A673 (cell line): ENCODE measurements at regions not wholly inside any gene's neighbourhood (a gene's known extent, or its start where the extent isn't known, plus 50 kb on each side); places are given as distances from the start of the nearest gene placed in this dataset.

ENCODE experiments used
- BruUV-seq: library from RNA; stranded (reverse); fragments of 400-500 nt; replicated peaks from 2 replicates; lab custom pipeline; 2021; lab: Mats Ljungman, UMichigan
- CTCF ChIA-PET: fragments of 300-600 bp; sonication (Branson Sonifier 250); formaldehyde crosslinking; loops from one replicate; lab custom pipeline; 2022; ENCODE audit warnings: antibody characterized with exemption; lab: Charles Lee
- POLR2A ChIA-PET: fragments of 300-600 bp; sonication (Branson Sonifier 250); formaldehyde crosslinking; loops from one replicate; lab custom pipeline; 2022; ENCODE audit warnings: antibody characterized with exemption; ENCODE audit not compliant: low non-redundant PET; lab: Charles Lee
- DNase-seq: peaks from one replicate; pipeline ENCODE4 v3.0.0-alpha.2; 2015; ENCODE audit warnings: low spot score
- H3K27ac ChIP-seq: fragments of 200-600 bp; sonication (generic); 2 replicates; pipeline ENCODE4 v1.5.1; 2016; ENCODE audit warnings: mixed run types, low read depth, mild to moderate bottlenecking, mixed read lengths, antibody characterized with exemption, low read length; ENCODE audit not compliant: poor library complexity, severe bottlenecking
- H3K27me3 ChIP-seq: fragments of 200-600 bp; sonication (generic); replicated peaks from 2 replicates; pipeline ENCODE4 v1.6.1; 2017; ENCODE audit warnings: mixed run types, low read depth, mild to moderate bottlenecking, mixed read lengths, antibody characterized with exemption, low read length; ENCODE audit not compliant: insufficient read depth, poor library complexity
- H3K36me3 ChIP-seq: fragments of 200-600 bp; sonication (generic); 2 replicates; pipeline ENCODE4 v1.6.1; 2016; ENCODE audit warnings: mixed run types, mild to moderate bottlenecking, mixed read lengths, antibody characterized with exemption, low read length; ENCODE audit not compliant: insufficient read depth, poor library complexity, severe bottlenecking
- H3K4me1 ChIP-seq: fragments of 200-600 bp; sonication (generic); 2 replicates; pipeline ENCODE4 v1.6.1; 2017; ENCODE audit warnings: mixed run types, mild to moderate bottlenecking, mixed read lengths, antibody characterized with exemption, low read length; ENCODE audit not compliant: insufficient read depth, poor library complexity, severe bottlenecking
- H3K4me3 ChIP-seq: fragments of 200-600 bp; sonication (generic); 2 replicates; pipeline ENCODE4 v1.5.1; 2016; ENCODE audit warnings: low read depth, mixed run types, mild to moderate bottlenecking, mixed read lengths, low read length; ENCODE audit not compliant: poor library complexity, severe bottlenecking
- H3K9me3 ChIP-seq: fragments of 200-600 bp; sonication (generic); 2 replicates; pipeline ENCODE4 v1.6.1; 2016; ENCODE audit warnings: mixed run types, low read depth, mild to moderate bottlenecking, mixed read lengths, antibody characterized with exemption, low read length; ENCODE audit not compliant: poor library complexity, severe bottlenecking
- EZH2 ChIP-seq: fragments of 200-600 bp; sonication (generic); IDR thresholded peaks from 2 replicates; pipeline ENCODE4 v1.6.1; 2017; ENCODE audit warnings: borderline replicate concordance, low read depth, mild to moderate bottlenecking, mixed read lengths, antibody characterized with exemption, low read length; ENCODE audit not compliant: poor library complexity, severe bottlenecking
- intact Hi-C: fragments of 100-400 bp; cut with micrococcal nuclease; formaldehyde crosslinking; loops from one replicate; pipeline ENCODE4 v1.10.0; 2022; ENCODE audit not compliant: unreplicated experiment
- TF ChIP-seq, protein P1 (sequence below): fragments of 300-800, 200-600 bp; sonication (generic); conservative IDR thresholded peaks from 2 replicates; pipeline ENCODE4 v1.5.1; 2017; ENCODE audit warnings: low read depth, mild to moderate bottlenecking, antibody characterized with exemption, low read length, moderate library complexity, mixed read lengths

DNA sequence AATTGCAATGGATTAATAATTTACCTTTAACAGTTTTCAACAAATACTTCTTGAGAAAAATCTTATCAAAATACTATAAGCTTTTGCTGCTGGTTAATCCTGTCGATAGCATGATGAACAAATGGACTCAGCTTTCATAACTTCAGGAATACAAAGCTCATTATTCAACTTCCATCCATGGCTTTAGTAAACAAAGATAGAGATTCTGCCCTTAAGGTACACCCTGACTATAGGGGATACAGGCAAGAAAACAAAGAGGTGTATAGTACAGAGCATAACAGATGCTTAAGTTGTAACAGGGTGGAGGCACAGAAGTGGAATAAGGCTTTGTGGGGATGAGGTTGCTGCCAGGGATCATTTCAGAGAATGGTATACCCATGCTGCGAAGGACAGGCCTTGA is 57.0 kb upstream of the FOXN2 start:
- H3K36me3 ChIP-seq, result no peaks in the 10 kb centered on the region
- H3K27me3 ChIP-seq, result no peaks in the 10 kb centered on the region
- DNase-seq, result no peak
- intact Hi-C loops, result no loop called here
- no peaks in the 10 kb centered on the region for H3K9me3 ChIP-seq
- TF ChIP-seq, protein P1, sequence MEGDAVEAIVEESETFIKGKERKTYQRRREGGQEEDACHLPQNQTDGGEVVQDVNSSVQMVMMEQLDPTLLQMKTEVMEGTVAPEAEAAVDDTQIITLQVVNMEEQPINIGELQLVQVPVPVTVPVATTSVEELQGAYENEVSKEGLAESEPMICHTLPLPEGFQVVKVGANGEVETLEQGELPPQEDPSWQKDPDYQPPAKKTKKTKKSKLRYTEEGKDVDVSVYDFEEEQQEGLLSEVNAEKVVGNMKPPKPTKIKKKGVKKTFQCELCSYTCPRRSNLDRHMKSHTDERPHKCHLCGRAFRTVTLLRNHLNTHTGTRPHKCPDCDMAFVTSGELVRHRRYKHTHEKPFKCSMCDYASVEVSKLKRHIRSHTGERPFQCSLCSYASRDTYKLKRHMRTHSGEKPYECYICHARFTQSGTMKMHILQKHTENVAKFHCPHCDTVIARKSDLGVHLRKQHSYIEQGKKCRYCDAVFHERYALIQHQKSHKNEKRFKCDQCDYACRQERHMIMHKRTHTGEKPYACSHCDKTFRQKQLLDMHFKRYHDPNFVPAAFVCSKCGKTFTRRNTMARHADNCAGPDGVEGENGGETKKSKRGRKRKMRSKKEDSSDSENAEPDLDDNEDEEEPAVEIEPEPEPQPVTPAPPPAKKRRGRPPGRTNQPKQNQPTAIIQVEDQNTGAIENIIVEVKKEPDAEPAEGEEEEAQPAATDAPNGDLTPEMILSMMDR, result no peak
- TF ChIP-seq EZH2, result no peak
- no peaks in the 10 kb centered on the region for H3K4me1 ChIP-seq
- CTCF ChIA-PET, result no interaction called here
- POLR2A ChIA-PET, result no interaction called here
- H3K4me3 ChIP-seq, result no peak overlapping the region
- BruUV-seq, result no TSS peak
- H3K27ac ChIP-seq, result no peak overlapping the region

DNA sequence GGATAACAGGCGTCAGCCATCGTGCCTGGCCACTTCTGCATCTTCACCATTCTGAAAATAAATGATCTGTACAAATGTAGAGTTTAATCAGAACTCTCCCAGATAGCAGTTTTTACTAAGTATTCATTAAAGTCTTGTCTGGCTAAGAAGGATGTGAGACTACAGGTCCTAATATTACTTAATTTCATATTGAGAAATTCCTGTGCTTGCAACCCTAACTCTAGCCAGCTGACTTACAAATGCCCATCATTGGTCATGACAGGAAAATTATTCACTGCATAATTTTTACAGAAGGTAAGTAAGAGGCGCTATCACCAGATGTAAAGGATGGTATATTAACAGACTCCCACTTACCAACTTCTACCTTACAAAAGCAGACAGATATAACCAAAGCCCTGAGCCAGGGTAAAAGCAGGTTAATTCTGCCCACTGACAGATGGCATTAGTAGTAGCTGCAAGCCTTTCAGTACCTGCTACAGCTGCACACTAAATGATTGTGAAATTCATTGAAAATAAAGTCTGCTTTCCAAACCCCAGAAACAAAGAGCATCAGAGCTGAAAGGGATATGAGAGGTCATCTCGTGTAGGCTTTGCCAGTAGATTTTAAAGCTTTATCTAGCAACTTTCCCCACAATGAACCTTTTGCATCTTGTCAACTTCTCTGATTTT is 55.9 kb upstream of the FOXN2 start:
- H3K36me3 ChIP-seq, result no peaks in the 10 kb centered on the region
- no peaks in the 10 kb centered on the region for H3K27me3 ChIP-seq
- H3K27ac ChIP-seq, result no peak overlapping the region
- CTCF ChIA-PET, result no interaction called here
- no TSS peak for BruUV-seq
- intact Hi-C loops, result no loop called here
- TF ChIP-seq, protein P1, result no peak
- no peak for TF ChIP-seq EZH2
- no peak for DNase-seq
- POLR2A ChIA-PET, result no interaction called here
- H3K4me1 ChIP-seq, result no peaks in the 10 kb centered on the region
- no peak overlapping the region for H3K4me3 ChIP-seq
- H3K9me3 ChIP-seq, result no peaks in the 10 kb centered on the region

DNA sequence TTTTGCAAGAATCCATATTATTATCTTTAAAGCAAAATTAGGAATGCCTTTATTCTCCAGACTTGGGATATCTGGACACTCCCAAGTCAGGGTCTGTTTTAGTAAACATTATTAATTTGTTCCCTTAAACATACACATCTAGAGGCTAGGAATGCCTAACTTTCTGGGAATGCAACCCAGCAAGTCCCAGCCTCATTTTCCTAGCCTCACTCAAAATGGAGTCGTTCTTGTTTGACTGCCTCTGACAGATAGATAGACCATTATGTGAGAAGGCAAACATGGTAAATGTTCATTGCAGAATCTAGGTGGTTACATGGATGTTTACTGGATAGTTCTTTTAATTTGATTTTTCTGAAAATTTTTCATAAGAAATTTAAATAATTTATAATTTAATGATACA is 54.7 kb upstream of the FOXN2 start:
- intact Hi-C loops, result no loop called here
- Histone ChIP-seq H3K36me3 (no peaks in the 10 kb centered on the region), H3K27me3 (no peaks in the 10 kb centered on the region), H3K27ac (no peak overlapping the region), H3K4me1 (no peaks in the 10 kb centered on the region), H3K9me3 (no peaks in the 10 kb centered on the region), H3K4me3 (no peak overlapping the region)
- TF ChIP-seq, protein P1, result no peak
- TF ChIP-seq EZH2, result no peak
- CTCF ChIA-PET, result no interaction called here
- no peak for DNase-seq
- POLR2A ChIA-PET, result no interaction called here
- no TSS peak for BruUV-seq
